GDM1 (cell line): ENCODE measurements at regions not wholly inside any gene's neighbourhood (a gene's known extent, or its start where the extent isn't known, plus 50 kb on each side); places are given as distances from the start of the nearest gene placed in this dataset.

Experiments used
- DNase-seq: peaks from one replicate; lab custom pipeline; 2025; lab: John Stamatoyannopoulos, UW

- no peak for DNase-seq
Observed at GRCh38 chr4:124469981-124470380, 242.6 kb downstream of the ANKRD50 start.

- no peak for DNase-seq
Observed at GRCh38 chr4:124478470-124478869, 234.1 kb downstream of the ANKRD50 start.

GRCh38 chr4:124480061-124480460 is 232.5 kb downstream of the ANKRD50 start:
- no peak for DNase-seq

- no peak for DNase-seq
Observed at GRCh38 chr4:124481123-124481522, 231.4 kb downstream of the ANKRD50 start.

- DNase-seq: no peak
Observed at GRCh38 chr4:124483048-124483906, 229.3 kb downstream of the ANKRD50 start.

GRCh38 chr4:124484008-124484407 is 228.5 kb downstream of the ANKRD50 start:
- DNase-seq: no peak

GRCh38 chr4:124484940-124485339 is 227.6 kb downstream of the ANKRD50 start:
- DNase-seq: no peak

GRCh38 chr4:124486423-124486822 is 226.1 kb downstream of the ANKRD50 start:
- DNase-seq: no peak

GRCh38 chr4:124487651-124488050 is 224.9 kb downstream of the ANKRD50 start:
- DNase-seq: no peak

GRCh38 chr4:124491361-124492145 is 221.0 kb downstream of the ANKRD50 start:
- no peak for DNase-seq

- DNase-seq: no peak
Observed at GRCh38 chr4:124499261-124499660, 213.3 kb downstream of the ANKRD50 start.

GRCh38 chr4:124501576-124501975 is 211.0 kb downstream of the ANKRD50 start:
- DNase-seq: no peak

GRCh38 chr4:124504431-124504830 is 208.1 kb downstream of the ANKRD50 start:
- DNase-seq: no peak

- DNase-seq: no peak
Observed at GRCh38 chr4:124505211-124505610, 207.3 kb downstream of the ANKRD50 start.

- no peak for DNase-seq
Observed at GRCh38 chr4:124509151-124509550, 203.4 kb downstream of the ANKRD50 start.

GRCh38 chr4:124514588-124514987 is 197.9 kb downstream of the ANKRD50 start:
- no peak for DNase-seq

GRCh38 chr4:124515591-124515990 is 196.9 kb downstream of the ANKRD50 start:
- no peak for DNase-seq

GRCh38 chr4:124519196-124519595 is 193.3 kb downstream of the ANKRD50 start:
- DNase-seq: no peak

GRCh38 chr4:124523816-124524215 is 188.7 kb downstream of the ANKRD50 start:
- no peak for DNase-seq

- DNase-seq: no peak
Observed at GRCh38 chr4:124525524-124525923, 187.0 kb downstream of the ANKRD50 start.

- DNase-seq: no peak
Observed at GRCh38 chr4:124526331-124526730, 186.2 kb downstream of the ANKRD50 start.

GRCh38 chr4:124526769-124527168 is 185.8 kb downstream of the ANKRD50 start:
- DNase-seq: no peak

- no peak for DNase-seq
Observed at GRCh38 chr4:124527364-124527763, 185.2 kb downstream of the ANKRD50 start.
